Liver (tissue), 8 donors: ENCODE measurements at regions not wholly inside any gene's neighbourhood (a gene's known extent, or its start where the extent isn't known, plus 50 kb on each side); places are given as distances from the start of the nearest gene placed in this dataset.

Experiments used
- DNase-seq: peaks from one replicate; pipeline ENCODE4 v3.0.0-alpha.2; 2017; ENCODE audit warnings: low spot score
- H3K27ac ChIP-seq, 2 donors: one replicate each; pipeline ENCODE4 v1.7.0; 2013; ENCODE audit warnings: inconsistent platforms in 2 of 2, low read length in 2 of 2, control low read depth in 1 of 2, low read depth in 1 of 2, mild to moderate bottlenecking in 1 of 2
- H3K27me3 ChIP-seq, 4 donors: one replicate each; pipeline versions ENCODE4 v1.6.1 to v1.7.0; 2013; ENCODE audit warnings: low read length in 3 of 4, inconsistent platforms in 1 of 4, mild to moderate bottlenecking in 1 of 4, moderate library complexity in 1 of 4; ENCODE audit not compliant: control insufficient read depth in 4 of 4, insufficient read depth in 4 of 4
- H3K36me3 ChIP-seq, 4 donors: one replicate each; pipeline versions ENCODE4 v1.6.1 to v1.7.0; 2013; ENCODE audit warnings: low read length in 3 of 4, mild to moderate bottlenecking in 3 of 4, low read depth in 1 of 4, moderate library complexity in 1 of 4; ENCODE audit not compliant: control insufficient read depth in 4 of 4, insufficient read depth in 3 of 4
- H3K4me1 ChIP-seq, 4 donors: one replicate each; pipeline versions ENCODE4 v1.6.1 to v1.7.0; 2013; ENCODE audit warnings: low read length in 3 of 4, mild to moderate bottlenecking in 3 of 4, moderate library complexity in 1 of 4; ENCODE audit not compliant: control insufficient read depth in 4 of 4, insufficient read depth in 4 of 4
- H3K4me3 ChIP-seq, 3 donors: one replicate each; pipeline versions ENCODE4 v1.6.1 to v1.7.0; 2013; ENCODE audit warnings: low read length in 3 of 3, control low read depth in 1 of 3, low read depth in 1 of 3, mild to moderate bottlenecking in 1 of 3
- H3K9ac ChIP-seq, 2 donors: one replicate each; pipeline ENCODE4 v1.7.0; 2013; ENCODE audit warnings: low read length in 2 of 2, mild to moderate bottlenecking in 2 of 2, moderate library complexity in 2 of 2, control low read depth in 1 of 2, low read depth in 1 of 2
- H3K9me3 ChIP-seq, 4 donors: one replicate each; pipeline versions ENCODE4 v1.6.1 to v1.7.0; 2013; ENCODE audit warnings: low read length in 3 of 4; ENCODE audit not compliant: control insufficient read depth in 4 of 4
- ATF3 ChIP-seq: IDR thresholded peaks from 2 replicates; pipeline ENCODE4 v1.6.1; 2016; ENCODE audit warnings: antibody characterized with exemption
- CTCF ChIP-seq: fragments of 150-350 bp; IDR thresholded peaks from 2 replicates; pipeline ENCODE4 v1.5.1; 2017; ENCODE audit warnings: improper control_type of control experiment, low read depth, low read length; ENCODE audit not compliant: missing input control
- EGR1 ChIP-seq, 2 donors: IDR thresholded peaks; 2 replicates each; pipeline ENCODE4 v1.6.1; 2016 to 2018; ENCODE audit warnings: antibody characterized with exemption in 2 of 2, low read depth in 2 of 2
- FOXA2 ChIP-seq: IDR thresholded peaks from 2 replicates; pipeline ENCODE4 v1.6.1; 2016; ENCODE audit warnings: antibody characterized with exemption
- GABPA ChIP-seq, 2 donors: IDR thresholded peaks in 1 of 2; conservative IDR thresholded peaks in 1 of 2; 2 replicates each; pipeline ENCODE4 v1.6.1; 2016; ENCODE audit warnings: antibody characterized with exemption in 2 of 2, mild to moderate bottlenecking in 1 of 2, moderate library complexity in 1 of 2
- HNF4A ChIP-seq, 2 donors: conservative IDR thresholded peaks; 2 replicates each; pipeline ENCODE4 v1.6.1; 2016; ENCODE audit warnings: antibody characterized with exemption in 2 of 2, mild to moderate bottlenecking in 2 of 2
- HNF4G ChIP-seq: IDR thresholded peaks from 2 replicates; pipeline ENCODE4 v1.6.1; 2016; ENCODE audit warnings: antibody characterized with exemption
- JUND ChIP-seq, 2 donors: IDR thresholded peaks; 2 replicates each; pipeline ENCODE4 v1.6.1; 2016; ENCODE audit warnings: antibody characterized with exemption in 2 of 2
- MAX ChIP-seq: IDR thresholded peaks from 2 replicates; pipeline ENCODE4 v1.6.1; 2016; ENCODE audit warnings: antibody characterized with exemption
- NR2F2 ChIP-seq: IDR thresholded peaks from 2 replicates; pipeline ENCODE4 v1.6.1; 2016; ENCODE audit warnings: antibody characterized with exemption
- RAD21 ChIP-seq, 2 donors: IDR thresholded peaks; 2 replicates each; pipeline ENCODE4 v1.6.1; 2016; ENCODE audit warnings: antibody characterized with exemption in 2 of 2, mild to moderate bottlenecking in 2 of 2
- REST ChIP-seq: IDR thresholded peaks from 2 replicates; pipeline ENCODE4 v1.6.1; 2016; ENCODE audit warnings: antibody characterized with exemption, mild to moderate bottlenecking
- RXRA ChIP-seq, 2 donors: IDR thresholded peaks; 2 replicates each; pipeline ENCODE4 v1.6.1; 2017 to 2018; ENCODE audit warnings: antibody characterized with exemption in 2 of 2, mild to moderate bottlenecking in 1 of 2
- SP1 ChIP-seq: IDR thresholded peaks from 2 replicates; pipeline ENCODE4 v1.6.1; 2018; ENCODE audit warnings: antibody characterized with exemption, mild to moderate bottlenecking
- TAF1 ChIP-seq: conservative IDR thresholded peaks from 2 replicates; pipeline ENCODE4 v1.6.1; 2016; ENCODE audit warnings: antibody characterized with exemption, mild to moderate bottlenecking
- YY1 ChIP-seq: IDR thresholded peaks from 2 replicates; pipeline ENCODE4 v1.6.1; 2016; ENCODE audit warnings: antibody characterized with exemption, mild to moderate bottlenecking
- WGBS: extraction: QIAGEN DNeasy Blood & Tissue Kit; methylation state at CpG from one replicate; pipeline ENCODE4 v1.1.7; 2013; 5-methylcytosine and 5-hydroxymethylcytosine counted together
- donor health status: healthy.
- donor health status: healthy.
- donor health status: healthy.
- donor health status: healthy.
- donor health status: healthy.

GRCh38 chr7:145959981-145960380 is 156.6 kb upstream of the CNTNAP2 start:
- Histone ChIP-seq H3K9ac (no peak overlapping the region), H3K9me3 (no peaks in the 10 kb centered on the region), H3K27me3 (no peaks in the 10 kb centered on the region), H3K4me3 (no peak overlapping the region), H3K27ac (no peak overlapping the region), H3K36me3 (no peaks in the 10 kb centered on the region), H3K4me1 (peaks cover 0 to 2% (median 0%) of the 10 kb centered on the region in 4 donors)
- TF ChIP-seq RAD21 (IDR thresholded peaks at IDR 0.05): no peak
- no peak for TF ChIP-seq ATF3
- no peak for TF ChIP-seq HNF4A (conservative IDR thresholded peaks at IDR 0.05)
- TF ChIP-seq YY1: no peak
- TF ChIP-seq JUND (IDR thresholded peaks at IDR 0.05): no peak
- TF ChIP-seq REST: no peak
- no peak for TF ChIP-seq FOXA2
- no peak for TF ChIP-seq EGR1 (IDR thresholded peaks at IDR 0.05; ENCODE audit: low read depth in 2 of 2)
- TF ChIP-seq RXRA (IDR thresholded peaks at IDR 0.05): no peak
- no peak for TF ChIP-seq TAF1
- no peak for DNase-seq
- 57% methylated on average over 4 of the region's 4 CpGs for WGBS

- 66% methylated on average over 2 of the region's 2 CpGs for WGBS
- no peaks in the 10 kb centered on the region for H3K36me3 ChIP-seq
- no peaks in the 10 kb centered on the region for H3K9me3 ChIP-seq
- no peak for DNase-seq
- peaks cover 0 to 2% (median 0%) of the 10 kb centered on the region in 4 donors for H3K4me1 ChIP-seq
- no peak overlapping the region for H3K9ac ChIP-seq
- no peak for TF ChIP-seq JUND (IDR thresholded peaks at IDR 0.05)
- TF ChIP-seq TAF1: no peak
- TF ChIP-seq RXRA (IDR thresholded peaks at IDR 0.05): no peak
- no peak for TF ChIP-seq HNF4G
- TF ChIP-seq YY1: no peak
- no peak for TF ChIP-seq NR2F2
- TF ChIP-seq SP1: no peak
- no peak for TF ChIP-seq CTCF
- no peak for TF ChIP-seq HNF4A (conservative IDR thresholded peaks at IDR 0.05)
- TF ChIP-seq FOXA2: no peak
- no peak for TF ChIP-seq EGR1 (IDR thresholded peaks at IDR 0.05; ENCODE audit: low read depth in 2 of 2)
- no peak for TF ChIP-seq GABPA (IDR thresholded peaks at IDR 0.05 in 1 of 2, conservative IDR thresholded peaks at IDR 0.05 in 1 of 2)
- TF ChIP-seq RAD21 (IDR thresholded peaks at IDR 0.05): no peak
- no peak for TF ChIP-seq MAX
- TF ChIP-seq REST: no peak
- H3K27ac ChIP-seq: no peak overlapping the region
- H3K27me3 ChIP-seq: no peaks in the 10 kb centered on the region
- no peak overlapping the region for H3K4me3 ChIP-seq
These were observed 159.3 kb upstream of the CNTNAP2 start for GRCh38 chr7:145957160-145957890.
